ENCODE measurements at regions not wholly inside any gene's neighbourhood (a gene's known extent, or its start where the extent isn't known, plus 50 kb on each side); places are given as distances from the start of the nearest gene placed in this dataset.

- TF ChIP-seq CTCF (IDR thresholded peaks at IDR 0.05; ENCODE audit: extremely low read depth, missing control alignments), result no peak
- no peak for DNase-seq (ENCODE audit: low spot score)
These were observed 130.3 kb upstream of the MAGI3 start for GRCh38 chr1:113259988-113260387.

GRCh38 chr1:113265196-113265595, 125.1 kb upstream of the MAGI3 start:
- no peak for DNase-seq (ENCODE audit: low spot score)
- no peak for TF ChIP-seq CTCF (IDR thresholded peaks at IDR 0.05; ENCODE audit: extremely low read depth, missing control alignments)

- DNase-seq (ENCODE audit: low spot score), result no peak
- no peak for TF ChIP-seq CTCF (IDR thresholded peaks at IDR 0.05; ENCODE audit: extremely low read depth, missing control alignments)
These were observed 123.5 kb upstream of the MAGI3 start for GRCh38 chr1:113266788-113267187.

- no peak for DNase-seq (ENCODE audit: low spot score)
- TF ChIP-seq CTCF (IDR thresholded peaks at IDR 0.05; ENCODE audit: extremely low read depth, missing control alignments), result no peak
These were observed 120.9 kb upstream of the MAGI3 start for GRCh38 chr1:113269168-113269963.

- TF ChIP-seq CTCF (IDR thresholded peaks at IDR 0.05; ENCODE audit: extremely low read depth, missing control alignments), result no peak
- DNase-seq (ENCODE audit: low spot score), result no peak
These were observed 119.3 kb upstream of the MAGI3 start for GRCh38 chr1:113271039-113271438.

GRCh38 chr1:113275083-113275482, 115.2 kb upstream of the MAGI3 start:
- DNase-seq (ENCODE audit: low spot score), result no peak
- TF ChIP-seq CTCF (IDR thresholded peaks at IDR 0.05; ENCODE audit: extremely low read depth, missing control alignments), result no peak

GRCh38 chr1:113275691-113276090, 114.6 kb upstream of the MAGI3 start:
- no peak for DNase-seq (ENCODE audit: low spot score)
- no peak for TF ChIP-seq CTCF (IDR thresholded peaks at IDR 0.05; ENCODE audit: extremely low read depth, missing control alignments)

All from GM20000 (cell line).